ENCODE measurements at regions not wholly inside any gene's neighbourhood (a gene's known extent, or its start where the extent isn't known, plus 50 kb on each side); places are given as distances from the start of the nearest gene placed in this dataset.
A peak's percentile ranks its signal among the peaks of the same experiment; 100 is the strongest.

DNA sequence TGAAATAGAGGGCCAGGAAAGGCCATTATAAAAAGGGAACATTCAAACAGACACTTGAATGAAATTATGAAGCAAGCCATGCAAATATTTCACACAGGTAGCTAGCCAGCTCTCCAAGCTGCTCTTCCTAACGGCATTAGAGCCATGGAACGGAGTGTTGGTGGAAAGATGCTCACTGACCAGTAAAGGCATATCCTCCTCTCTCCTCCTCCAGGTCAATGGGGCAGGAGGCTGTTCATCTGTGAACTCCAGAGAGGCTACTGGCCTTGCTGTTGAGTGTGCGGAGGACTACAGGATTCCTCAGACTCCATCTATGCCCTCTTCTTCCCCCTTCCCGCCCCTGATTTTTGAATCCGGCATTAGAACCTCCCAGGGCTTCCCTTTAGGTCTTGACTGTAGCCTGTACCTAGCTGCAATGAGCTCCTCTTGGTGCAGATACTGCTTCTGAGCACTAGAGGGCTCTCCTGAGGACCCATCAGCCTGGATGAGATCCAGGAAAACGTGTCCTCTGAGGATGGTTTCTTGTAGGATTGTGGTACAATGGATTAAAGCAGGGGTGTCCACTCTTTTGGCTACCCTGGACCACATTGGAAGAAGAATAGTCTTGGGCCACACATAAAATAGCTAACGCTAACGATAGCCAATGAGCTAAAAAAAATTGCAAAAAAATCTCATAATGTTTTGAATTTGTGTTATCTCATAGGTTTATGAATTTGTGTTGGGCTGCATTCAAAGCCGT, 162.2 kb downstream of the SREK1 start:
- Histone ChIP-seq H3K27ac (ENCODE audit: extremely low read length, insufficient read depth, low read length) (no peak overlapping the region), H3K27me3 (ENCODE audit: control insufficient read depth in 1 of 2, insufficient read depth in 2 of 2, low read length in 2 of 2) (peaks cover 0 to 7% of the 10 kb centered on the region in 2 experiments; a peak in 2 of 5 replicates), H3K4me1 (ENCODE audit: insufficient read depth, low read length) (no peaks in the 10 kb centered on the region), H3K9ac (ENCODE audit: insufficient read depth, low read depth, low read length) (no peak overlapping the region), H3K79me2 (ENCODE audit: insufficient read depth, low read length) (no peaks in the 10 kb centered on the region), H4K20me1 (ENCODE audit: insufficient read depth, low read length) (no peaks in the 10 kb centered on the region), H2AFZ (ENCODE audit: low read length) (no peak overlapping the region), H3K36me3 (replicated peaks in 1 of 2; ENCODE audit: control insufficient read depth in 1 of 2, insufficient read depth in 2 of 2, low read length in 2 of 2) (no peaks in the 10 kb centered on the region), H3K4me2 (ENCODE audit: low read depth, low read length) (no peak overlapping the region), H3K9me3 (ENCODE audit: low read length) (no peaks in the 10 kb centered on the region), H3K4me3 (replicated peaks in 1 of 3; ENCODE audit: insufficient read depth in 1 of 3, low read depth in 2 of 3, low read length in 3 of 3) (no peak overlapping the region)
- DNase-seq (ENCODE audit: low spot score) (peak; percentile 55), ATAC-seq (peak; percentile 93), FAIRE-seq (peak; percentile 88)
- in situ Hi-C loops (cut with HindIII; ENCODE audit: extremely low pct_ligation_motif_present, low pct_unique_long_range_greater_than_20kb) (loop anchor here (5.0 to 10.0 kb wide), 2 partner anchors 451 to 909 kb away; no protein-coding TSS in a partner anchor), intact Hi-C loops (cut with micrococcal nuclease; ENCODE audit: unreplicated experiment) (loop anchor here (2.0 to 10.0 kb wide), 3 partner anchors 289 to 903 kb away; partner anchors contain the start of gene MAST4)
- ChIA-PET POLR2A (no interaction called here), CTCF (ENCODE audit: low intra/inter-chr PET ratio, low total read pairs) (interaction anchor here (1.1 to 4.0 kb wide), 2 partner anchors 452 to 464 kb away, joined by 3 to 46 read pairs; no protein-coding TSS in a partner anchor)
- 1% methylated on average over 8 of the region's 9 CpGs for WGBS (ENCODE audit: low lambda C conversion rate)
- no TSS peak for BruUV-seq (replicated peaks)
- no peak for TF ChIP-seq NR2C2 (CRISPR knock-in tag; IDR thresholded peaks at IDR 0.05; ENCODE audit: borderline replicate concordance)
- no peak for TF ChIP-seq GABPB1 (CRISPR knock-in tag; IDR thresholded peaks at IDR 0.05)
- TF ChIP-seq, protein P1, sequence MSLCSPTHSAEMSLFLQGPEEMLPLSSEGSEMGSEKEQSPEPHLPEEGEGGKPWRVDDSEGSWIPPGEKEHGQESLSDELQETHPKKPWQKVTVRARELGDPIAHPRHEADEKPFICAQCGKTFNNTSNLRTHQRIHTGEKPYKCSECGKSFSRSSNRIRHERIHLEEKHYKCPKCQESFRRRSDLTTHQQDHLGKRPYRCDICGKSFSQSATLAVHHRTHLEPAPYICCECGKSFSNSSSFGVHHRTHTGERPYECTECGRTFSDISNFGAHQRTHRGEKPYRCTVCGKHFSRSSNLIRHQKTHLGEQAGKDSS (CRISPR knock-in tag; IDR thresholded peaks at IDR 0.05; ENCODE audit: borderline replicate concordance, low read depth) = no peak
- TF ChIP-seq STAG1 (CRISPR knock-in tag; IDR thresholded peaks at IDR 0.05) = peak; percentile 45
- TF ChIP-seq, protein P2, sequence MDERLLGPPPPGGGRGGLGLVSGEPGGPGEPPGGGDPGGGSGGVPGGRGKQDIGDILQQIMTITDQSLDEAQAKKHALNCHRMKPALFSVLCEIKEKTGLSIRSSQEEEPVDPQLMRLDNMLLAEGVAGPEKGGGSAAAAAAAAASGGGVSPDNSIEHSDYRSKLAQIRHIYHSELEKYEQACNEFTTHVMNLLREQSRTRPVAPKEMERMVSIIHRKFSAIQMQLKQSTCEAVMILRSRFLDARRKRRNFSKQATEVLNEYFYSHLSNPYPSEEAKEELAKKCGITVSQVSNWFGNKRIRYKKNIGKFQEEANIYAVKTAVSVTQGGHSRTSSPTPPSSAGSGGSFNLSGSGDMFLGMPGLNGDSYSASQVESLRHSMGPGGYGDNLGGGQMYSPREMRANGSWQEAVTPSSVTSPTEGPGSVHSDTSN (CRISPR knock-in tag; IDR thresholded peaks at IDR 0.05) = no peak
- no peak for TF ChIP-seq ISX (CRISPR knock-in tag; conservative IDR thresholded peaks at IDR 0.05)
- TF ChIP-seq TARDBP (CRISPR knock-in tag; IDR thresholded peaks at IDR 0.05) = no peak
- no peak for TF ChIP-seq SIX4 (CRISPR knock-in tag; IDR thresholded peaks at IDR 0.05)
- no peak for TF ChIP-seq RAD21 (CRISPR knock-in tag; IDR thresholded peaks at IDR 0.05)
- no peak for TF ChIP-seq ZNF549 (CRISPR knock-in tag; IDR thresholded peaks at IDR 0.05)
- TF ChIP-seq ZNF354B (CRISPR knock-in tag; IDR thresholded peaks at IDR 0.05) = no peak
- TF ChIP-seq KDM4B (CRISPR knock-in tag; IDR thresholded peaks at IDR 0.05) = no peak
- TF ChIP-seq NCOA1 (CRISPR knock-in tag; IDR thresholded peaks at IDR 0.05) = no peak
- no peak for TF ChIP-seq RARG (CRISPR knock-in tag; IDR thresholded peaks at IDR 0.05; ENCODE audit: low read depth)
- no peak for TF ChIP-seq TSC22D2 (CRISPR knock-in tag; IDR thresholded peaks at IDR 0.05; ENCODE audit: borderline replicate concordance)
- TF ChIP-seq SMC3 (IDR thresholded peaks at IDR 0.05; ENCODE audit: low read length) = peak; percentile 56; the same call in 1 of the 2 replicates
- TF ChIP-seq TAF1 (CRISPR knock-in tag; IDR thresholded peaks at IDR 0.05) = no peak
- TF ChIP-seq, protein P3, sequence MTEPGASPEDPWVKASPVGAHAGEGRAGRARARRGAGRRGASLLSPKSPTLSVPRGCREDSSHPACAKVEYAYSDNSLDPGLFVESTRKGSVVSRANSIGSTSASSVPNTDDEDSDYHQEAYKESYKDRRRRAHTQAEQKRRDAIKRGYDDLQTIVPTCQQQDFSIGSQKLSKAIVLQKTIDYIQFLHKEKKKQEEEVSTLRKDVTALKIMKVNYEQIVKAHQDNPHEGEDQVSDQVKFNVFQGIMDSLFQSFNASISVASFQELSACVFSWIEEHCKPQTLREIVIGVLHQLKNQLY (CRISPR knock-in tag; IDR thresholded peaks at IDR 0.05) = no peak
- TF ChIP-seq, protein P4, sequence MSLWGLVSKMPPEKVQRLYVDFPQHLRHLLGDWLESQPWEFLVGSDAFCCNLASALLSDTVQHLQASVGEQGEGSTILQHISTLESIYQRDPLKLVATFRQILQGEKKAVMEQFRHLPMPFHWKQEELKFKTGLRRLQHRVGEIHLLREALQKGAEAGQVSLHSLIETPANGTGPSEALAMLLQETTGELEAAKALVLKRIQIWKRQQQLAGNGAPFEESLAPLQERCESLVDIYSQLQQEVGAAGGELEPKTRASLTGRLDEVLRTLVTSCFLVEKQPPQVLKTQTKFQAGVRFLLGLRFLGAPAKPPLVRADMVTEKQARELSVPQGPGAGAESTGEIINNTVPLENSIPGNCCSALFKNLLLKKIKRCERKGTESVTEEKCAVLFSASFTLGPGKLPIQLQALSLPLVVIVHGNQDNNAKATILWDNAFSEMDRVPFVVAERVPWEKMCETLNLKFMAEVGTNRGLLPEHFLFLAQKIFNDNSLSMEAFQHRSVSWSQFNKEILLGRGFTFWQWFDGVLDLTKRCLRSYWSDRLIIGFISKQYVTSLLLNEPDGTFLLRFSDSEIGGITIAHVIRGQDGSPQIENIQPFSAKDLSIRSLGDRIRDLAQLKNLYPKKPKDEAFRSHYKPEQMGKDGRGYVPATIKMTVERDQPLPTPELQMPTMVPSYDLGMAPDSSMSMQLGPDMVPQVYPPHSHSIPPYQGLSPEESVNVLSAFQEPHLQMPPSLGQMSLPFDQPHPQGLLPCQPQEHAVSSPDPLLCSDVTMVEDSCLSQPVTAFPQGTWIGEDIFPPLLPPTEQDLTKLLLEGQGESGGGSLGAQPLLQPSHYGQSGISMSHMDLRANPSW (CRISPR knock-in tag; IDR thresholded peaks at IDR 0.05; ENCODE audit: borderline replicate concordance) = no peak
